ENCODE measurements at regions not wholly inside any gene's neighbourhood (a gene's known extent, or its start where the extent isn't known, plus 50 kb on each side); places are given as distances from the start of the nearest gene placed in this dataset.
"Not testable (repeated sequence)": the region's sequence is repeated elsewhere in the genome, so short reads cannot be mapped to it uniquely, and the experiment has no call there.

GRCh38 chr9:42288865-42289229 is 105.4 kb downstream of the SPATA31A6 start:
- intact Hi-C loops (cut with DNase I): not testable (repeated sequence)

GRCh38 chr9:42300124-42300523 is 116.7 kb downstream of the SPATA31A6 start:
- H3K9ac ChIP-seq (ENCODE audit: low read depth in 2 of 2, low read length in 2 of 2); intact Hi-C loops (cut with DNase I); DNase-seq; H3K27ac ChIP-seq; H3K36me3 ChIP-seq; H3K9me3 ChIP-seq; H3K4me3 ChIP-seq; H3K27me3 ChIP-seq; H3K4me1 ChIP-seq: not testable (repeated sequence)

More at GRCh38 chr9:42288865-42289229, 105.4 kb downstream of the SPATA31A6 start:
- not testable (repeated sequence) for DNase-seq; H3K4me1 ChIP-seq; H3K27me3 ChIP-seq; H3K4me3 ChIP-seq; H3K9me3 ChIP-seq; H3K9ac ChIP-seq (ENCODE audit: low read depth in 2 of 2, low read length in 2 of 2); H3K27ac ChIP-seq; H3K36me3 ChIP-seq

- DNase-seq; H3K9me3 ChIP-seq; H3K4me3 ChIP-seq; intact Hi-C loops (cut with DNase I); H3K27me3 ChIP-seq; H3K27ac ChIP-seq; H3K36me3 ChIP-seq; H3K4me1 ChIP-seq; H3K9ac ChIP-seq (ENCODE audit: low read depth in 2 of 2, low read length in 2 of 2): not testable (repeated sequence)
Measured at GRCh38 chr9:42306625-42307024, 123.2 kb downstream of the SPATA31A6 start.

- H3K4me3 ChIP-seq; intact Hi-C loops (cut with DNase I); H3K27ac ChIP-seq; H3K9ac ChIP-seq (ENCODE audit: low read depth in 2 of 2, low read length in 2 of 2); H3K9me3 ChIP-seq; DNase-seq; H3K27me3 ChIP-seq; H3K36me3 ChIP-seq; H3K4me1 ChIP-seq: not testable (repeated sequence)
Measured at GRCh38 chr9:42307449-42307848, 124.0 kb downstream of the SPATA31A6 start.

GRCh38 chr9:42310972-42311371 is 127.5 kb downstream of the SPATA31A6 start:
- H3K36me3 ChIP-seq; H3K27ac ChIP-seq; H3K4me1 ChIP-seq; intact Hi-C loops (cut with DNase I); H3K4me3 ChIP-seq; H3K9me3 ChIP-seq; H3K27me3 ChIP-seq; DNase-seq; H3K9ac ChIP-seq (ENCODE audit: low read depth in 2 of 2, low read length in 2 of 2): not testable (repeated sequence)

GRCh38 chr9:42316026-42316425 is 132.6 kb downstream of the SPATA31A6 start:
- DNase-seq; H3K27ac ChIP-seq; H3K27me3 ChIP-seq; H3K4me1 ChIP-seq; H3K4me3 ChIP-seq; H3K9ac ChIP-seq (ENCODE audit: low read depth in 2 of 2, low read length in 2 of 2); H3K9me3 ChIP-seq; intact Hi-C loops (cut with DNase I); H3K36me3 ChIP-seq: not testable (repeated sequence)

GRCh38 chr9:42317677-42318076 is 134.2 kb downstream of the SPATA31A6 start:
- H3K4me1 ChIP-seq; H3K36me3 ChIP-seq; H3K4me3 ChIP-seq; intact Hi-C loops (cut with DNase I); H3K9me3 ChIP-seq; H3K27ac ChIP-seq; DNase-seq; H3K9ac ChIP-seq (ENCODE audit: low read depth in 2 of 2, low read length in 2 of 2); H3K27me3 ChIP-seq: not testable (repeated sequence)

GRCh38 chr9:42323084-42323809 is 139.8 kb downstream of the SPATA31A6 start:
- H3K4me3 ChIP-seq; H3K9me3 ChIP-seq; H3K27ac ChIP-seq; H3K4me1 ChIP-seq; intact Hi-C loops (cut with DNase I); H3K9ac ChIP-seq (ENCODE audit: low read depth in 2 of 2, low read length in 2 of 2); H3K36me3 ChIP-seq; DNase-seq; H3K27me3 ChIP-seq: not testable (repeated sequence)

- H3K4me1 ChIP-seq; intact Hi-C loops (cut with DNase I); H3K27me3 ChIP-seq; H3K4me3 ChIP-seq; H3K9me3 ChIP-seq; H3K9ac ChIP-seq (ENCODE audit: low read depth in 2 of 2, low read length in 2 of 2); H3K27ac ChIP-seq; DNase-seq; H3K36me3 ChIP-seq: not testable (repeated sequence)
Measured at GRCh38 chr9:42325142-42325541, 141.7 kb downstream of the SPATA31A6 start.

- DNase-seq; H3K27ac ChIP-seq; H3K9ac ChIP-seq (ENCODE audit: low read depth in 2 of 2, low read length in 2 of 2); H3K4me3 ChIP-seq; H3K4me1 ChIP-seq; H3K36me3 ChIP-seq; H3K27me3 ChIP-seq; intact Hi-C loops (cut with DNase I); H3K9me3 ChIP-seq: not testable (repeated sequence)
Measured at GRCh38 chr9:42325561-42325960, 142.1 kb downstream of the SPATA31A6 start.

- H3K36me3 ChIP-seq; DNase-seq; H3K4me1 ChIP-seq; H3K27ac ChIP-seq; H3K9me3 ChIP-seq; H3K9ac ChIP-seq (ENCODE audit: low read depth in 2 of 2, low read length in 2 of 2); H3K27me3 ChIP-seq; H3K4me3 ChIP-seq; intact Hi-C loops (cut with DNase I): not testable (repeated sequence)
Measured at GRCh38 chr9:42326482-42326881, 143.0 kb downstream of the SPATA31A6 start.

GRCh38 chr9:42335342-42335741 is 151.9 kb downstream of the SPATA31A6 start:
- H3K9ac ChIP-seq (ENCODE audit: low read depth in 2 of 2, low read length in 2 of 2): not testable (repeated sequence)

GRCh38 chr9:42335984-42336657 is 152.7 kb downstream of the SPATA31A6 start:
- H3K4me3 ChIP-seq; H3K9ac ChIP-seq (ENCODE audit: low read depth in 2 of 2, low read length in 2 of 2); H3K4me1 ChIP-seq; DNase-seq; H3K36me3 ChIP-seq; intact Hi-C loops (cut with DNase I); H3K27ac ChIP-seq; H3K27me3 ChIP-seq; H3K9me3 ChIP-seq: not testable (repeated sequence)

More at GRCh38 chr9:42335342-42335741, 151.9 kb downstream of the SPATA31A6 start:
- H3K4me3 ChIP-seq; H3K27me3 ChIP-seq; H3K36me3 ChIP-seq; H3K9me3 ChIP-seq; intact Hi-C loops (cut with DNase I); H3K27ac ChIP-seq; H3K4me1 ChIP-seq; DNase-seq: not testable (repeated sequence)

- DNase-seq; H3K4me3 ChIP-seq; intact Hi-C loops (cut with DNase I); H3K9me3 ChIP-seq; H3K36me3 ChIP-seq; H3K4me1 ChIP-seq; H3K27ac ChIP-seq; H3K9ac ChIP-seq (ENCODE audit: low read depth in 2 of 2, low read length in 2 of 2); H3K27me3 ChIP-seq: not testable (repeated sequence)
Measured at GRCh38 chr9:42338275-42338674, 154.8 kb downstream of the SPATA31A6 start.

Data from colonic mucosa (tissue), 4 donors.